H7 (cell line): ENCODE measurements at regions not wholly inside any gene's neighbourhood (a gene's known extent, or its start where the extent isn't known, plus 50 kb on each side); places are given as distances from the start of the nearest gene placed in this dataset.

Experiments used
- DNase-seq: peaks from one replicate; pipeline ENCODE4 v3.0.0; 2012
- H3K27me3 ChIP-seq: 2 replicates; pipeline ENCODE4 v1.6.0; 2011; ENCODE audit warnings: mild to moderate bottlenecking, low read length; ENCODE audit not compliant: control insufficient read depth, insufficient read depth
- H3K36me3 ChIP-seq: replicated peaks from 2 replicates; pipeline ENCODE4 v1.5.1; 2011; ENCODE audit warnings: low read length; ENCODE audit not compliant: control insufficient read depth, insufficient read depth
- H3K4me3 ChIP-seq: 2 replicates; pipeline ENCODE4 v1.5.1; 2011; ENCODE audit warnings: low read depth, mild to moderate bottlenecking, control low read depth, low read length, moderate library complexity; ENCODE audit not compliant: insufficient read depth

DNA sequence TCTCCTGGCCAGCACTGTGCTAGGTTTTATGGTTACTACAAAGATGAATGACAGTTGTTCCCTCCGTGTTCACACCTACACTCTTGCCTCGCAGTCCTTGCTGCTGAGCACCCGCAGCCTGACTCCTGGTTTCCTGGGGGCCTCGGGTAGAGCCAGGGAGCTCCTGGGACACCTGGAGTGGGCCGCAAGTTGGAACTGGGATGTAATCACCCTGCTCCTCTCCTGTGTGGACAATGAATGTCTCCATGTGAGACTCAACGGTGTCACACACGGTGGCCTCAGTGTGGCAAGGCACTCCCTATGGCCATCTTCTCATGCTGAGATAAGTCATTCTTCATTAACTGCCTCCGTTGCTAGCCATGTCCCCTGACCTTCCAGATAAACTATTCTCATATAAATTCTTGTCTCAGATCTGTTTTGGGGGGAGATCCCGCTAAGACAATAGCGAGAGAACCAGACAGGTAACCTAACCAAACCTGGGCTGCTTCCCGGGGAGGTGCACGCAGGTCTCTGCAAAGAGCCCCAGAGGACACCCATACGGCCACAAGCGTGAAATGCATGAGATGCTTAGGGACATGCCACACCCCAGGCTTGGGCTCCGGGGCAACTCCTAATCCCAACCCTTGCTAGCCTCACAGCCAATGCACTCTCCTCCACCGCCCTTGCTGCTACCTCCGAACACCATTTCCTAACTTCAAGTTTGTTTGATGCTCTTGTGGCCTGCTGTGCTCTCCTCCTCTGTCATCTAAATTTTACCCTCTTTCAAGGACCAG is 87.2 kb upstream of the IRS2 start:
- no peak overlapping the region for H3K4me3 ChIP-seq
- no peak for DNase-seq
- no peaks in the 10 kb centered on the region; the same call in 1 of the 2 replicates for H3K36me3 ChIP-seq
- H3K27me3 ChIP-seq, result no peaks in the 10 kb centered on the region

GRCh38 chr13:109872864-109873263 is 86.5 kb upstream of the IRS2 start:
- H3K4me3 ChIP-seq, result no peak overlapping the region

GRCh38 chr13:109870696-109871370 is 84.5 kb upstream of the IRS2 start:
- Histone ChIP-seq H3K27me3 (no peaks in the 10 kb centered on the region), H3K36me3 (no peaks in the 10 kb centered on the region), H3K4me3 (no peak overlapping the region)
- DNase-seq, result no peak

More at GRCh38 chr13:109872864-109873263, 86.5 kb upstream of the IRS2 start:
- Histone ChIP-seq H3K36me3 (no peaks in the 10 kb centered on the region; the same call in 1 of the 2 replicates), H3K27me3 (no peaks in the 10 kb centered on the region)
- no peak for DNase-seq

GRCh38 chr13:109870274-109870673 is 83.9 kb upstream of the IRS2 start:
- DNase-seq, result no peak

GRCh38 chr13:109869312-109870237 is 83.2 kb upstream of the IRS2 start:
- H3K4me3 ChIP-seq, result no peak overlapping the region
- DNase-seq, result peak; percentile 61
- no peaks in the 10 kb centered on the region for H3K36me3 ChIP-seq
- no peaks in the 10 kb centered on the region for H3K27me3 ChIP-seq

More at GRCh38 chr13:109870274-109870673, 83.9 kb upstream of the IRS2 start:
- Histone ChIP-seq H3K4me3 (no peak overlapping the region), H3K27me3 (no peaks in the 10 kb centered on the region), H3K36me3 (no peaks in the 10 kb centered on the region)

DNA sequence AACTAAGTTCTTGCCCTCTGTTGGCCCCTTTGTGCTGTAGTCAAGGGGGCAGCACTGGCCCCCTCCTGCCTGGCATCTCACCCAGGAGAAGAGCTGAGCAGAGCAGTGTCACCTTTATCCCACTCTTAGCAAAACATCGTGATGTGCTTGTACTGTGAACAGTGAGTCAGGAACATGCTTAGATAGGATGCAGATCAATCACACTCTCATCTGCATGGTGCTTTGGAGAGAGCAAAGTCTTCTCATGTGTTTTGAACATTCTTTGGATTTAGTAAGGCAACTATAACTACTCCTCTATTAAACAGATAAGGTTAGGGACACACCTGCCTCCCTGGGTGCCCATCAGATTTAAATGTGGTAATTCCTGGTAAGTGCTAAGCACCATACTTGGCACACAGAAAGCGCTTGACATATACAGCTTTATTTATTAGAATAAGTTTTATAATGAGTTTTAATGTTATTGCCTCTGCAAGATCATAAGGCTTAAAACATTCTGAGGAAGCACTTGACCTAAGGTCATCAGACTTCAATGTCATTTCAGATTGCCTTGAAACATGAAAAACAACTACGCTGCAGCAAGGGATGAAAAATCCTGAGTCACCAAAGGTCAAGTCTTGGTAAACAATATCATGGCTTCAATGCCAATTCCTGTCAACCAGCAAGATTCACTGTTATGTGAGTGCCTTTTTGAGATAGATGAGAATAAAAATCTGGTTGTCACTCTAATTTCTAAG is 82.4 kb upstream of the IRS2 start:
- DNase-seq, result no peak
- H3K36me3 ChIP-seq, result no peaks in the 10 kb centered on the region
- H3K27me3 ChIP-seq, result no peaks in the 10 kb centered on the region
- H3K4me3 ChIP-seq, result no peak overlapping the region

GRCh38 chr13:109867766-109868165 is 81.4 kb upstream of the IRS2 start:
- H3K27me3 ChIP-seq, result no peaks in the 10 kb centered on the region
- DNase-seq, result no peak
- H3K36me3 ChIP-seq, result no peaks in the 10 kb centered on the region
- H3K4me3 ChIP-seq, result no peak overlapping the region

DNA sequence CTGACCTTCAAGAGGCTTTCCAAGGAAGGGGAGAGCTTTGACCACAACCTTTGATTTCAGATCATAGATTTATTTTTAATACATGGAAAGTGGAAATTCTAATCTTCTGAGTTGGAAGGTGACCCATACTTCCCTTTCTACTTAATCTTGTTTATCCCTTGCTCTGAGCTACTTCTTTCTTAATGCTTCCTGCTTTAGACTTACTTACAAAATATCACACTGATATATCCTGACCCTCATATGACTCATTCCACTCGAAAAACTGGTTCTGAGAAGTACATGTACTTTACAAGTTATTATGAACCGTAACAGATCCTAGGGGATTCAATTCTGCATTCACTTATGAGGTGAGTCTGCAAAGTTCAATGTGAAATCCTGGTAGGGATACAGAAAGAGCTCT is 76.2 kb upstream of the IRS2 start:
- no peak for DNase-seq
- Histone ChIP-seq H3K27me3 (no peaks in the 10 kb centered on the region), H3K36me3 (no peaks in the 10 kb centered on the region), H3K4me3 (no peak overlapping the region)

DNA sequence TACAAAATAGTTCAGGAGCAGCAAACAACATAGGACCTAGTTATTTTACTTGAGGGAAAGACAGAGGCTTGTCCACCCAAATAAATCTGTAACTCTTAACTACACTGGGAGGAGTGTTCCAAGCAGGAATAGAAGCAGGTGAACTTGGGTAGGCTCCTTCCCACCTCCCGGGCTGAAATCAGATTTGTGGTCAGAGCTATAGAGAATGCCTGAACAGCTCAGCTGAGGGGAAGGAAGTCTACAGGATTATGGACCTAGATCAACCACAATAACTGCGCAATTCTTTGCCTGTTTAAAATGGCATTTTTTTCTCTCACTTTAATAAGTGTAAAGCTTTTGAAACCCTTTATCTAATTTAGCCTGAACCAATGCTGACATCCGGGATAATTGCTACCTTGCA is 73.5 kb upstream of the IRS2 start:
- H3K36me3 ChIP-seq, result no peaks in the 10 kb centered on the region
- no peak overlapping the region for H3K4me3 ChIP-seq
- H3K27me3 ChIP-seq, result no peaks in the 10 kb centered on the region
- DNase-seq, result no peak

DNA sequence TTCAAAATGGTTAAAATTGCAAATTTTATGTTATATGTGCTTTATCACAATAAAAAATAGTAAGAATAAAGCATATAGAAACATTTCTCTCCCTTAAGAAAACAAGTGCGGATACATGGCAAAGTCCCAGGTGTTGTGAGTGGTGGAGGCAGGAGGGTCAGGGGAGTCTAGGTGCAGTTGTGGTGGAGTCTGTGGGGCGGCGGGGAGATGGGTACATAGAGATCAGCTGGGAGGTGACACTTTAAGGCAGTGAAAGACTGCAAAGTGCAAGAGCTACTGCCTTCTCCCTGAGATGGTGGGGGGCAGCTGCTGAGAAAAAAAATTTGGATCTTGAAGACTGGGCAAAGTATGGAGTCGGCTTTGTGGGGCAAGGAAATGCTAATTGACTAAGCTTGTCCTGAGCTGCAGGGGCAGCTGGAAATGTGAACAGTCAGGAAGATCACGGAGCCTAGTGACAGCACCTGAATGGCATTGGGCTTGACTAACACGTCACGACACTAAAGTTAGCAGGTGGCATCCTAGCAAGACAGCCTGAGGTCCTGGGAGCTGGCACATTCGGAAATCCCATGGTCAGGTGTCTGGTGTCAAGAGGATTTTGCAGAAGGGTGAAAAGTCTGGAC is 72.9 kb upstream of the IRS2 start:
- Histone ChIP-seq H3K4me3 (no peak overlapping the region), H3K36me3 (no peaks in the 10 kb centered on the region), H3K27me3 (no peaks in the 10 kb centered on the region)
- no peak for DNase-seq

- Histone ChIP-seq H3K36me3 (no peaks in the 10 kb centered on the region), H3K4me3 (no peak overlapping the region), H3K27me3 (no peaks in the 10 kb centered on the region)
- no peak for DNase-seq
These were observed 71.9 kb upstream of the IRS2 start for GRCh38 chr13:109858319-109858718.

DNA sequence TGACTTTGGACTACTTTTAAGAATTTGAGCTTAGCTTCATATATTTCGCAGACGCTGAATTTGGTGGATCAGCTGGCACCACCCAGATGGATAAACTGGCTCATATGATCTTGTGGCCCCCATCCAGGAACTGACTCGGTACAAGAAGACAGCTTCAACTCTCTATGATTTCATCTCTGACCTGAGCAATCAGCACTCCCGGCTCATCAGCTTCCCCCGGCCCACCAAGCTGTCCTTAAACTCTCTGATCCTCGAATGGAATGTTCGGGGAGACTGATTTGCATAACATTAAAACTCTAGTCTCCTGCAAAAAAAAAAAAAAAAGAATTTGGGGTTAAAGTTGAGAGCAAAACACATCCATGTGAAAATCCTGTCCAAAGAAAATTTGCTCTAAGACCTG is 71.4 kb upstream of the IRS2 start:
- H3K36me3 ChIP-seq, result no peaks in the 10 kb centered on the region
- DNase-seq, result no peak
- no peaks in the 10 kb centered on the region for H3K27me3 ChIP-seq
- no peak overlapping the region for H3K4me3 ChIP-seq

GRCh38 chr13:109857325-109857724 is 70.9 kb upstream of the IRS2 start:
- no peak for DNase-seq
- H3K4me3 ChIP-seq, result no peak overlapping the region
- H3K36me3 ChIP-seq, result no peaks in the 10 kb centered on the region
- H3K27me3 ChIP-seq, result no peaks in the 10 kb centered on the region

- no peak overlapping the region for H3K4me3 ChIP-seq
- H3K36me3 ChIP-seq, result no peaks in the 10 kb centered on the region
- H3K27me3 ChIP-seq, result no peaks in the 10 kb centered on the region
- no peak for DNase-seq
These were observed 70.0 kb upstream of the IRS2 start for GRCh38 chr13:109856350-109856749.
